Stimulated activated CD4-positive, alpha-beta T cell treated with anti-CD3 and anti-CD28 coated beads, Interleukin-1b, Interleukin-23, amount 100 ng/mL, for 48 hours (primary cell): ENCODE measurements at regions not wholly inside any gene's neighbourhood (a gene's known extent, or its start where the extent isn't known, plus 50 kb on each side); places are given as distances from the start of the nearest gene placed in this dataset.

Experiments used
- DNase-seq: peaks from one replicate; pipeline ENCODE4 v3.0.0-alpha.2; 2020

DNA sequence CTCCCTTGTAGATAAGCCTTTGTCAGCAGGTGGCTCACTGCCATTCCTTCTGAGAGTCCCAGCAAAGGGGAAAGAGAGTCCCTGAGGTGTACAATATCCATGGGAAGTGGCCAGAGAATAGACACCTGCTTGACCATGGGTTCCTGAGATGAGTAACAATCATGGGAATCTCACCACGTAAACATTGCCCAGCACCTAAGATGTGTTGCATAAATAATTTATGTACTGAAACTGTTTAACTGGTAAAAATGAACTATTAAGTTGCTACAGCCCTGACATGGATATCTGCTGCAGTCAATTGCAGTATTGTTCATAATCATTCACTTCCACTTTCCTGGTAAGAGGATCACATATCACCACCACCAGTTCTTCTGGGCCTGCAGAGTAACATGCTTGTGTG, 123.8 kb upstream of the INHBA start:
- DNase-seq, result no peak

- DNase-seq, result no peak
Observed at GRCh38 chr7:41825927-41826480, 123.1 kb upstream of the INHBA start.

DNA sequence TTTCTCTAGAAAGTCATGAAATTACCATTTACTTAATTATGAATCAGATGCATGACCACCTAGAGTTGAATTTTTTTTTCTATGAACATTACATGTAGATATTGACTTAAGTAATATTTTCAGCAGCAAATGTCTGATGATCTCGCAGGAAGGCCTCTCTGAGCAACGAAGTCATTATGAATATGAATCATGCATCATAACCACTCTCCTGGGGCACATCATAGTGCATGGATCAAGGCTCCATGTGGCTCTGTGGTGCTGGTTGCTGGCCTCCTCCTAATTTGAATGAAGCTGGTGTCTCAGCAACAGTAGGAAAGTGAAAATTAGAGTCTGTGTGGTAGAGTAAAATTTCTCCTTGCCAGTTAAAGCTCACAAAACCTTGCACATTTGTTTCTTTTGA, 121.4 kb upstream of the INHBA start:
- no peak for DNase-seq

DNA sequence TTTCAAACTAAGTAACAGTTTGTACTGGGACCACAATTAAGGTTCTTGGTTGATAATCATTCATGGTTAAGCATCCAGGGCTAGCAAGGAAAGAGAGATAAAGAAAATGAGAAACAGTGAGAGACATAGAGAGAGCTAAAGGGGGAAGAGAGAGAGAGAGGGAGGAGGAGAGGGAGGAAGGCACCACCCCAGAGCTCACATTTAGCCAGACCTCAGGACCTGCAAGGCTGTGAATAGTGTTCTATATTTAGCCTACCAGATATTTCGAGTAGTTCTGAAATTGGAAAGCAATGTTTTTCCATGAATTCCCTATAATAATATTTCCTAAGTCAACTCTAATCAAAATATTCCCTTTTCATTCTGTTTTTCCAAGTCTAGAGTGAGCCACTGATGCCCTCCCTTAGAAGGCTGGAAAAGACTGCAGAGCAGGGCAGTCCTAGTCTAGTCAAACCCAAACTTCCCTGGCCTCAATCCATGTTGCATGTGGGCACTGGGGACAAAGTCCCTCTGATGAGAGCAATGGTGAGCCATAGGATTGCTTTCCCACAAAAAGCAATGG, 119.4 kb upstream of the INHBA start:
- no peak for DNase-seq

DNA sequence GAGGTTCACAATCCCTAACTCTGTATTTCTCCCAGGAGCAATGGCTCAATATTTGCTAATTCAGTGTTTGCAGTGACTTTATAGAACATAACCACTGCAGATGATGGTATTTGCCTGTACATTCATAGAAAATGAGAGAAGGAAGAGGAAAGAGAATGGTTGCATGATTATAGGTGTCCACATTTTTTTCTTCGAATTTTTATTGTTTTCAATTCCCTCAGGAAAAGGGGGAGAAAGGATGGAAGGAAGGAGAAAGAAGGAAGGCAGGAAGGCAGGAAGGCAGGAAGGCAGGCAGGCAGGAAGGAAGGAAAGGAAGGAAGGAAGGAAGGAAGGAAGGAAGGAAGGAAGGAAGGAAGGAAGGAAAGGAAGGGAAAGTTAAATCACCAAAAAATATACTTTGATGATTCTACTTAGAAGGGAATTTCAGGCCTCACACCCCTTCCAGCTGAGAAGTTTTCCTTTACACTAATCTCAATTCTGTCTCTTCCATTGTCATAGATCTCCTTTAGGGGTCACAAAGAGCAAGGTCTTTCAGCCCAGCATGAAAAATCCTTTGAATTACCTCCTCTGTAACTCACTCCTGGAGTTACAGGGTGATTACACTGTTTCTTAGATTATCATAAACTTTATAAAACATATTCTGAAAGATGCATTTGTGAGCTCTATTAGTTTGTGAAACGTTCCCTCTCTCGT, 118.8 kb upstream of the INHBA start:
- DNase-seq, result no peak

GRCh38 chr7:41820111-41820671, 117.3 kb upstream of the INHBA start:
- DNase-seq, result no peak

DNA sequence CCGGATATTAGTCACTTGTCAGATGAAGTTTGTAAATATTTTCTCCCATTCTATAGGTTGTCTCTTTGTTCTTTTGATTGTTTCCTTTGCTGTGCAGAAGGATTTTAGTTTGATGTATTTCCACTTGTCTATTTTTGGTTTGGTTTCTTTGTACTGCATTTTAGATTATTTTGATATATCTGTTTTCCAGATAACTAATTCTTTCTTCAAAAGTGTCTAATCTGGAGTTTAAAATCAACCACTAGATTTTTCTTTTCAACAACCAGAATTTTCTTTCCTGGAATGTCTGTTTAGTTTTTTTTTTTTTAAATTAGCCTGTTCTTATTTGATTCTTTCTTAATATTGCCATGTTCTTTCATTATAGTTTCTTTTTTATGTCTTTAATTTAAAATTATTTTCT, 116.8 kb upstream of the INHBA start:
- DNase-seq, result no peak

- DNase-seq, result no peak
Observed at GRCh38 chr7:41818765-41819398, 116.0 kb upstream of the INHBA start.

- DNase-seq, result no peak
Observed at GRCh38 chr7:41817386-41817785, 114.5 kb upstream of the INHBA start.

GRCh38 chr7:41816111-41816510, 113.2 kb upstream of the INHBA start:
- DNase-seq, result no peak

DNA sequence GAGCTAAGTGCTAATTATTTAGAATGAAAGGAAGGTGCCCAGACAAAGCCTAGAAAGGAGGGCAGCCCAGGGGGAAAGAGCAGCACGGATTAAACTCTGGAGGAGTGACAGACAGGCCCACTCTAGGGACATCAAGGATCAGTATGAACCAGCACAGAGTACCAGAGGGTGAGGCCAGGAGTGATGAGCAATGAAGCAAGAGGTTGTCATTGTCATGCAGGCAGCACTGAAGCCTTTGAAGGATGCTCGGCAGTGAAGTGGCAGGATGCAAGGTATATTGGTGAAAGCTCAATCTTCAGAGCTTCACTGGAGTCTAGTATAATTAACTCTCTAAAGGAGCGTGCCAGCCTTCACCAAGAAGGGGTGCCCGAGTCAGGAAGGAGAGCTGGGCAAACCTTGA, 112.0 kb upstream of the INHBA start:
- DNase-seq, result no peak

DNA sequence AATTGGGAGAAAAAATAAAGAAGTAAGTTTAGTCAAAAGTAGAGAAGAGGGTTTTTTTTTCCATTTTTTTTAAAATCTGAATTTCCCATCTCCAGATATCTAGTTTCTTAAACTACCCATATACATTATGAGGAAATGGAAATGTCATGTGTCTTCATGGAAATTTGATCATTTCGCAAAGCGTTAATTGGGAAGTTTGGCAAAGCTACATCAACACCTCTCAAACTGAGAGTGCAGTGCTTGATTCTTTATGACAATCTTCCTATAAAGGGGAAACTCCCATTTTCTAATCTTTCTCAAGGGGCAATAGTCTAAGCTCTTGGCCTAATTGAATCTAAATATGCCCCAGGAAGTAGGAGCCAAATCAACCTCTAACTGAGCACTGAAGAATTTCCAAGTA, 110.4 kb upstream of the INHBA start:
- DNase-seq, result no peak

DNA sequence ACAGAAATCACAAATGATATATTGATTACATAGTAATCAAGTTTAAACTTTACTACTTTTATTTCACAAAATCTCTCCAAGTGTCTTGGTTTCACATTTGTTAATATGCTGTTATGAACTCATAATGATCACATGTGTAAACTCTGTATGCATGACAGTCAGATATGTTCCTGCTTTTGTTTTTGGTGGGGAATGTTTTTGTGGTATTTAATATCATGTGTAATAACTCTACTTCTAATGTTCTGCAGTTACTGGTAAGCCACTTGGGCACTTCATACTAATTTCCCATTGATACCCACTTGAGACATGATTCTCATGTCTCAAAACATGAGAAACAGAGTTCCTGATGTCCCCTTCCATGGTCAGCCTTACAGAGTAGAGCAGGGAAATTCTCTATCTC, 109.1 kb upstream of the INHBA start:
- no peak for DNase-seq

GRCh38 chr7:41809940-41810576, 107.2 kb upstream of the INHBA start:
- no peak for DNase-seq

DNA sequence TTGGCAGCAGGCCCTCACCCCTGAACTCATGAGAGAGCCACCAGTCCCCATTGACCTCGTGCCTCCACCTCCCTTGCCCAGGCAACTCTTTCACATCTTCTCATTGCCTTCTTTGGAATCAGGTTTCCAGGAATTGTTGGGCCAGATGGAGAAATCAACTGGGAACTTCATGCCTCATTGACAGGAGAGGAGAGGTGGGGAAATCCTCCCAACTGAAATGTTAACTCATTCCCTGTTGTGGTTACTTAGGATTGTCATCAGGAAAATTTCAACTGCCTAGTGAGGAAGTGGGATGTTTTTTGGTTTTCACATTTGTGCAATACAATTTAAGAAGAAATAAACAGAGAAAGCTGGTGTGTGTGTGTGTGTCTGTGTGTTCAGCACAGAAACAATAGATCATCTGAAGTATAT, 106.6 kb upstream of the INHBA start:
- no peak for DNase-seq

- DNase-seq, result no peak
Observed at GRCh38 chr7:41809116-41809515, 106.2 kb upstream of the INHBA start.

GRCh38 chr7:41808541-41808940, 105.7 kb upstream of the INHBA start:
- DNase-seq, result no peak

- DNase-seq, result no peak
Observed at GRCh38 chr7:41803569-41803968, 100.7 kb upstream of the INHBA start.

GRCh38 chr7:41796331-41796730, 93.4 kb upstream of the INHBA start:
- no peak for DNase-seq

DNA sequence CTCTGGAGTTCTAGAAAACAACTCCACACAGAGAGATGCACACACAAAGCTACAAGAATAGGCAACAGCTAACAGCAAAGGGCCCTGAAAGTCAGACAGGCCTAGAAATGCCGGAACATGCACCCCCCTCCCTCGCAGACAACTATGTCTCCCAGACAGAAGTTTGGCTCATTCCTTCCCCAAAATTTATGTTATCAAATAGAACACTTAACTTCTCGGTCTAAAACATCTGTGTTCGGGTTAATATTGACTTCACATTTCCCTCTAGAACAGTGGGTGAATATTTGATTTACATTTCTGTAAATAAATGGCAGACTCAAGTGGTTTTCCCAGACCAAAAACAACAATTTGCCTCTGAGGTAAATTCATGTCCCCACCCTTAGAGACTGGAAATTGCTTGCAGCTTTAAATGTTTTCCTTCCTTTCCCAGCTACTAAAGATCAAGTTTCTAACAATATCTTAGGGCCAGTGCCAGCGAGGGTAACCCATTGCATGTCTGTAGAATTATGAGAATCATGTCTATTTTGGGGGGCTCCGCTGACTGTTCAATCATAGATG, 92.5 kb upstream of the INHBA start:
- DNase-seq, result no peak

GRCh38 chr7:41793556-41793955, 90.7 kb upstream of the INHBA start:
- DNase-seq, result no peak

- DNase-seq, result no peak
Observed at GRCh38 chr7:41792120-41792519, 89.2 kb upstream of the INHBA start.

DNA sequence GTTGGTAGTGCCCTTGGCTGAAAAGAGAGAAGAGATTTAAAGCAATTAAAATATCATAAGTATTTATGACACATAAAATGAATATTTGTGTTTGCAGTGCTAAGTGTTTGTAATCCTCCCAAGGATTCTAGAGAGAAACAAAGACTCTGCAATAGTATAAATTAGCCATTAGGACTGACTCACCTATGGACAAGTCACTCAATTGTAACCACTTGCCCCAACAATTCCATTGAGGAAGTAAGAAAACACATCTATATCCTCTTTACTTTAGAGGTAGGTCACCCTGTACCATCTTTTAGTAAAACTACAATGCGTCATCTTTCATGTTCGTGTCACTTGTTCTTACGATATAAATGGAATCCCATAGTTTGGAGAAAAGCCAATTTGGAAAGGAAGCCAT, 85.7 kb upstream of the INHBA start:
- no peak for DNase-seq
